ENCODE measurements at regions not wholly inside any gene's neighbourhood (a gene's known extent, or its start where the extent isn't known, plus 50 kb on each side); places are given as distances from the start of the nearest gene placed in this dataset.

GRCh38 chr3:182462152-182462551, 331.2 kb upstream of the ATP11B start:
- Histone ChIP-seq H3F3A (replicated peaks; ENCODE audit: insufficient read depth) (no peaks in the 10 kb centered on the region), H3K9ac (no peak overlapping the region), H3K4me2 (no peak overlapping the region), H3K36me3 (replicated peaks in 1 of 2; ENCODE audit: control insufficient read depth in 1 of 2, insufficient read depth in 2 of 2, low read length in 1 of 2) (no peaks in the 10 kb centered on the region), H3K4me3 (ENCODE audit: low read depth in 2 of 2, low read length in 1 of 2) (no peak overlapping the region), H3K4me1 (ENCODE audit: control insufficient read depth in 1 of 2, insufficient read depth in 2 of 2, low read depth in 1 of 2, low read length in 1 of 2) (no peaks in the 10 kb centered on the region), H4K20me1 (ENCODE audit: insufficient read depth) (no peaks in the 10 kb centered on the region), H3K9me2 (no peaks in the 10 kb centered on the region), H3K9me3 (no peaks in the 10 kb centered on the region), H3K27ac (ENCODE audit: low read depth in 2 of 2, low read length in 1 of 2) (no peak overlapping the region), H3K27me3 (ENCODE audit: insufficient read depth) (no peaks in the 10 kb centered on the region), H2AFZ (ENCODE audit: low read depth) (no peak overlapping the region), H3K79me2 (ENCODE audit: insufficient read depth) (no peaks in the 10 kb centered on the region)
- ChIA-PET CTCF (no interaction called here), POLR2A (no interaction called here)
- TF ChIP-seq RCOR1 (IDR thresholded peaks at IDR 0.05; ENCODE audit: low read length) (no peak), CHD2 (IDR thresholded peaks at IDR 0.05; ENCODE audit: low read length, partially characterized antibody) (no peak), TEAD4 (IDR thresholded peaks at IDR 0.05; ENCODE audit: borderline replicate concordance, insufficient read depth) (no peak), NRF1 (IDR thresholded peaks at IDR 0.05; ENCODE audit: low read depth, low read length) (no peak), YY1 (IDR thresholded peaks at IDR 0.05; ENCODE audit: low read depth) (no peak), NFIC (IDR thresholded peaks at IDR 0.05; ENCODE audit: borderline replicate concordance) (no peak)
- TF ChIP-seq, protein P1, sequence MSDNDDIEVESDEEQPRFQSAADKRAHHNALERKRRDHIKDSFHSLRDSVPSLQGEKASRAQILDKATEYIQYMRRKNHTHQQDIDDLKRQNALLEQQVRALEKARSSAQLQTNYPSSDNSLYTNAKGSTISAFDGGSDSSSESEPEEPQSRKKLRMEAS (IDR thresholded peaks at IDR 0.05; ENCODE audit: low read depth): no peak
- TF ChIP-seq, protein P2, sequence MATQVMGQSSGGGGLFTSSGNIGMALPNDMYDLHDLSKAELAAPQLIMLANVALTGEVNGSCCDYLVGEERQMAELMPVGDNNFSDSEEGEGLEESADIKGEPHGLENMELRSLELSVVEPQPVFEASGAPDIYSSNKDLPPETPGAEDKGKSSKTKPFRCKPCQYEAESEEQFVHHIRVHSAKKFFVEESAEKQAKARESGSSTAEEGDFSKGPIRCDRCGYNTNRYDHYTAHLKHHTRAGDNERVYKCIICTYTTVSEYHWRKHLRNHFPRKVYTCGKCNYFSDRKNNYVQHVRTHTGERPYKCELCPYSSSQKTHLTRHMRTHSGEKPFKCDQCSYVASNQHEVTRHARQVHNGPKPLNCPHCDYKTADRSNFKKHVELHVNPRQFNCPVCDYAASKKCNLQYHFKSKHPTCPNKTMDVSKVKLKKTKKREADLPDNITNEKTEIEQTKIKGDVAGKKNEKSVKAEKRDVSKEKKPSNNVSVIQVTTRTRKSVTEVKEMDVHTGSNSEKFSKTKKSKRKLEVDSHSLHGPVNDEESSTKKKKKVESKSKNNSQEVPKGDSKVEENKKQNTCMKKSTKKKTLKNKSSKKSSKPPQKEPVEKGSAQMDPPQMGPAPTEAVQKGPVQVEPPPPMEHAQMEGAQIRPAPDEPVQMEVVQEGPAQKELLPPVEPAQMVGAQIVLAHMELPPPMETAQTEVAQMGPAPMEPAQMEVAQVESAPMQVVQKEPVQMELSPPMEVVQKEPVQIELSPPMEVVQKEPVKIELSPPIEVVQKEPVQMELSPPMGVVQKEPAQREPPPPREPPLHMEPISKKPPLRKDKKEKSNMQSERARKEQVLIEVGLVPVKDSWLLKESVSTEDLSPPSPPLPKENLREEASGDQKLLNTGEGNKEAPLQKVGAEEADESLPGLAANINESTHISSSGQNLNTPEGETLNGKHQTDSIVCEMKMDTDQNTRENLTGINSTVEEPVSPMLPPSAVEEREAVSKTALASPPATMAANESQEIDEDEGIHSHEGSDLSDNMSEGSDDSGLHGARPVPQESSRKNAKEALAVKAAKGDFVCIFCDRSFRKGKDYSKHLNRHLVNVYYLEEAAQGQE (IDR thresholded peaks at IDR 0.05; ENCODE audit: low read depth, low read length): no peak
- DNase-seq: no peak

GRCh38 chr3:182464513-182465145, 328.7 kb upstream of the ATP11B start:
- Histone ChIP-seq H3K36me3 (replicated peaks in 1 of 2; ENCODE audit: control insufficient read depth in 1 of 2, insufficient read depth in 2 of 2, low read length in 1 of 2) (no peaks in the 10 kb centered on the region), H3K27ac (ENCODE audit: low read depth in 2 of 2, low read length in 1 of 2) (no peak overlapping the region)
- 39% methylated on average over 2 of the region's 2 CpGs for WGBS (ENCODE audit: low lambda C conversion rate)

More at GRCh38 chr3:182464513-182465145, 328.7 kb upstream of the ATP11B start:
- H3F3A ChIP-seq (replicated peaks; ENCODE audit: insufficient read depth): no peaks in the 10 kb centered on the region
- H4K20me1 ChIP-seq (ENCODE audit: insufficient read depth): no peaks in the 10 kb centered on the region
- H3K9me2 ChIP-seq: no peaks in the 10 kb centered on the region
- ChIA-PET CTCF (no interaction called here), POLR2A (no interaction called here)
- no peaks in the 10 kb centered on the region for H3K9me3 ChIP-seq
- H3K27me3 ChIP-seq (ENCODE audit: insufficient read depth): no peaks in the 10 kb centered on the region
- H3K4me2 ChIP-seq: no peak overlapping the region
- H2AFZ ChIP-seq (ENCODE audit: low read depth): no peak overlapping the region
- TF ChIP-seq GABPA (IDR thresholded peaks at IDR 0.05; ENCODE audit: low read depth) (no peak), ELF1 (IDR thresholded peaks at IDR 0.05) (no peak), FOXJ3 (CRISPR knock-in tag; IDR thresholded peaks at IDR 0.05) (no peak), RAD21 (IDR thresholded peaks at IDR 0.05; ENCODE audit: low read length) (no peak), SMC3 (IDR thresholded peaks at IDR 0.05; ENCODE audit: low read depth, low read length) (no peak), POLR2AphosphoS5 (IDR thresholded peaks at IDR 0.05; ENCODE audit: low read depth, low read length) (no peak), EZH2phosphoT487 (IDR thresholded peaks at IDR 0.05; ENCODE audit: borderline replicate concordance, low read depth) (no peak), CHD2 (IDR thresholded peaks at IDR 0.05; ENCODE audit: low read length, partially characterized antibody) (no peak), NFIC (IDR thresholded peaks at IDR 0.05; ENCODE audit: borderline replicate concordance) (no peak), RFX5 (IDR thresholded peaks at IDR 0.05; ENCODE audit: low read length) (no peak), YY1 (IDR thresholded peaks at IDR 0.05; ENCODE audit: low read depth) (no peak), MEF2A (IDR thresholded peaks at IDR 0.05; ENCODE audit: borderline replicate concordance, low read depth) (no peak), JUND (IDR thresholded peaks at IDR 0.05) (no peak)
- TF ChIP-seq, protein P3, sequence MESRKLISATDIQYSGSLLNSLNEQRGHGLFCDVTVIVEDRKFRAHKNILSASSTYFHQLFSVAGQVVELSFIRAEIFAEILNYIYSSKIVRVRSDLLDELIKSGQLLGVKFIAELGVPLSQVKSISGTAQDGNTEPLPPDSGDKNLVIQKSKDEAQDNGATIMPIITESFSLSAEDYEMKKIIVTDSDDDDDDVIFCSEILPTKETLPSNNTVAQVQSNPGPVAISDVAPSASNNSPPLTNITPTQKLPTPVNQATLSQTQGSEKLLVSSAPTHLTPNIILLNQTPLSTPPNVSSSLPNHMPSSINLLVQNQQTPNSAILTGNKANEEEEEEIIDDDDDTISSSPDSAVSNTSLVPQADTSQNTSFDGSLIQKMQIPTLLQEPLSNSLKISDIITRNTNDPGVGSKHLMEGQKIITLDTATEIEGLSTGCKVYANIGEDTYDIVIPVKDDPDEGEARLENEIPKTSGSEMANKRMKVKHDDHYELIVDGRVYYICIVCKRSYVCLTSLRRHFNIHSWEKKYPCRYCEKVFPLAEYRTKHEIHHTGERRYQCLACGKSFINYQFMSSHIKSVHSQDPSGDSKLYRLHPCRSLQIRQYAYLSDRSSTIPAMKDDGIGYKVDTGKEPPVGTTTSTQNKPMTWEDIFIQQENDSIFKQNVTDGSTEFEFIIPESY (IDR thresholded peaks at IDR 0.05; ENCODE audit: borderline replicate concordance, low read depth): no peak
- TF ChIP-seq, protein P4, sequence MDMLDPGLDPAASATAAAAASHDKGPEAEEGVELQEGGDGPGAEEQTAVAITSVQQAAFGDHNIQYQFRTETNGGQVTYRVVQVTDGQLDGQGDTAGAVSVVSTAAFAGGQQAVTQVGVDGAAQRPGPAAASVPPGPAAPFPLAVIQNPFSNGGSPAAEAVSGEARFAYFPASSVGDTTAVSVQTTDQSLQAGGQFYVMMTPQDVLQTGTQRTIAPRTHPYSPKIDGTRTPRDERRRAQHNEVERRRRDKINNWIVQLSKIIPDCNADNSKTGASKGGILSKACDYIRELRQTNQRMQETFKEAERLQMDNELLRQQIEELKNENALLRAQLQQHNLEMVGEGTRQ (IDR thresholded peaks at IDR 0.05; ENCODE audit: borderline replicate concordance, low read depth, low read length): no peak
- no peak overlapping the region for H3K4me3 ChIP-seq (ENCODE audit: low read depth in 2 of 2, low read length in 1 of 2)
- no peak for DNase-seq
- H3K4me1 ChIP-seq (ENCODE audit: control insufficient read depth in 1 of 2, insufficient read depth in 2 of 2, low read depth in 1 of 2, low read length in 1 of 2): no peaks in the 10 kb centered on the region
- H3K9ac ChIP-seq: no peak overlapping the region
- no peaks in the 10 kb centered on the region for H3K79me2 ChIP-seq (ENCODE audit: insufficient read depth)

Measured in SK-N-SH (cell line).